ENCODE measurements at regions not wholly inside any gene's neighbourhood (a gene's known extent, or its start where the extent isn't known, plus 50 kb on each side); places are given as distances from the start of the nearest gene placed in this dataset.

DNA sequence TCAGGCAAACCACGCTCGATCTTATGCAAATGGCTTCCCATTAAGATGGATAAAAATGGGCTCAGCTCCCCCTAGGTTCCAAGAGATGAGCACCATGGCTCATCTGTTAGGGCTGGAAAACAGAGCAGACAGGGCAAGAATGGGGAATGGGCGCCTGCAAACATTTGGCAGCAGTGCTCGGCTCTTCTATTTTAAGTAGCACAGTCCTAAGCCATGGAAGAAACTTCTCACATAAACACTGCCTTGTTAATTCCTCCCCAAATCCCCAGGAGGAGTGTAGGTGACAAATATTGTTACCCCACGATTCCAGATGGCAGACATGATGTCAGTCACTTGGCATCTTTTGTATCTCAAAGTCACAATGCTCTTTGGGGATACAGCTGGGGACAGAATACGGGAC lies 221.8 kb downstream of the ICE1 start:
- TF ChIP-seq, protein P1, sequence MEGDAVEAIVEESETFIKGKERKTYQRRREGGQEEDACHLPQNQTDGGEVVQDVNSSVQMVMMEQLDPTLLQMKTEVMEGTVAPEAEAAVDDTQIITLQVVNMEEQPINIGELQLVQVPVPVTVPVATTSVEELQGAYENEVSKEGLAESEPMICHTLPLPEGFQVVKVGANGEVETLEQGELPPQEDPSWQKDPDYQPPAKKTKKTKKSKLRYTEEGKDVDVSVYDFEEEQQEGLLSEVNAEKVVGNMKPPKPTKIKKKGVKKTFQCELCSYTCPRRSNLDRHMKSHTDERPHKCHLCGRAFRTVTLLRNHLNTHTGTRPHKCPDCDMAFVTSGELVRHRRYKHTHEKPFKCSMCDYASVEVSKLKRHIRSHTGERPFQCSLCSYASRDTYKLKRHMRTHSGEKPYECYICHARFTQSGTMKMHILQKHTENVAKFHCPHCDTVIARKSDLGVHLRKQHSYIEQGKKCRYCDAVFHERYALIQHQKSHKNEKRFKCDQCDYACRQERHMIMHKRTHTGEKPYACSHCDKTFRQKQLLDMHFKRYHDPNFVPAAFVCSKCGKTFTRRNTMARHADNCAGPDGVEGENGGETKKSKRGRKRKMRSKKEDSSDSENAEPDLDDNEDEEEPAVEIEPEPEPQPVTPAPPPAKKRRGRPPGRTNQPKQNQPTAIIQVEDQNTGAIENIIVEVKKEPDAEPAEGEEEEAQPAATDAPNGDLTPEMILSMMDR (IDR thresholded peaks at IDR 0.05) = no peak
- no peak for TF ChIP-seq POLR2A (IDR thresholded peaks at IDR 0.05)
